DLD1 (cell line): ENCODE measurements at regions not wholly inside any gene's neighbourhood (a gene's known extent, or its start where the extent isn't known, plus 50 kb on each side); places are given as distances from the start of the nearest gene placed in this dataset.
"Not testable (repeated sequence)": the region's sequence is repeated elsewhere in the genome, so short reads cannot be mapped to it uniquely, and the experiment has no call there.

Experiments
- in situ Hi-C: cut with HindIII; loops from 2 replicates; pipeline ENCODE4 v1.10.0; 2017; ENCODE audit warnings: low sequenced_read_pairs

DNA sequence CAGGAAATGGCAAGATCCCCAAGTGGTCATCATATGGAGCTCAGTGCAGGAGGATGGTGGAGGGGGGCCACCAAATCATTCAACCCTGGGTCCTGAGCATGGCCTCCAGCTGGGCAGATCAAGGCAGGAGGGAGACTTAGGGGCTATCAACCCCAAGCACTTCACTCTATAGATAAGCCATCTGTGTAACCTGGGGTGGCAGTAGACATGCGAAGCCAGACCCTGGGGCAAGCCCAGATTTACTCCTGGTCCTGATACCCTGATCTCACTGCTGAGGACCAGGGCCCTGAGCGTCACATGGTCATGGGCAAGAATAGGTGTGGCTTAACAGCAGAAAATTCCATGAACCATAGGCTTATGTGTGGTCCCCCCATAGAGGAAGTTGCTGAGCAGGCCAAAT lies 173.0 kb upstream of the ADCY1 start:
- in situ Hi-C loops: no loop called here

- in situ Hi-C loops: no loop called here
Observed at GRCh38 chr7:45401851-45402250, 172.3 kb upstream of the ADCY1 start.

GRCh38 chr7:45402480-45403218 lies 171.5 kb upstream of the ADCY1 start:
- in situ Hi-C loops: no loop called here

GRCh38 chr7:45404622-45405021 lies 169.5 kb upstream of the ADCY1 start:
- in situ Hi-C loops: no loop called here

DNA sequence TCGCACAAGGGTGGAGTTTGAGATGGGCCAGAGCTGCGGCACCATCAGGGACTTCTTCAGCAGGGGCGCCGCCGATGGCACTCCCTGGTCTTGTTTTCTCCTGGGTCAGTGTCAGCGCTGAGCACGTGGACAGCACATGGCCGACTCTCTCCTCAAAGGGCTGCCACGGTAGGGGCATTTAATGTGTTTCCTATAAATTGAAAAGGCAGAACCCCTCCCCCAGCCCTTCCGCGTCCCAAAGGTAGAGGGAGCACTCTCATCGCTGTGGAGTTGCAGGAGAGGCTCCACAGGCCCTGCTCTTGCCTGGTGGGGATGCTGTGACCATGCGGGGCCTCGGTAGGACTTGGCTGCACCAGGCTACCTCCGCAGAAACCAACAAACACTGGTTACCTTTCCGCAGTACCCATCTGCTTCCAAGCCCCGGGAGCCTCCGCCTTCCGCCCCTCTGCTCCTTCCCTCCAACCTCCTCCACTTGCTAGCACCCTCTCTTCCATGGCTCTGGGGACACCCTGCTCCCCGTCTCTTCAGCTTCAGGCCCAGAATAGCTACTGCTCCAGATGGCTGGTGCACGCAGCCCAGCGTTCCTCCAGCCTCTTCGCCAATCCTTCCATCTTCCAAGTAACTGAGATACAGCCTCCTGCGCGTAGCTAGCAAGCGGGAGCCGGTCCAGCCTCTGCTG lies 166.3 kb upstream of the ADCY1 start:
- in situ Hi-C loops: no loop called here

DNA sequence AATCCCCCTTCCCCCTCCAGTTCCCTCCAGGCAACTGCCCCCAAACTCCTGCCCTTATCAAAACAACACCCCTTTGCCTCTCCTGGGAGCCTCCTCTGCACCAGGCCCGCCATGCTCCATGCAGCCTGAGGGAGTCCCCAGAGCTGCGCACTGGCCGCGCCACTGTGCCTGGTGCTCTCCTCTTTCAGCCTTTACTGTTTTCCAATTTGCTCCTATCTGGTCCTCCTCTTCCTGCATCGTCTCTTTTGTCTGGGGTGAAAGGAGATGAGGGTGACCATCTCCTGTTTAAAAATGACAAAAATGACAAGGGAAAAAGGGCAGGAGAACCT lies 165.8 kb upstream of the ADCY1 start:
- in situ Hi-C loops: no loop called here

GRCh38 chr7:45410893-45411292 lies 163.3 kb upstream of the ADCY1 start:
- in situ Hi-C loops: no loop called here

GRCh38 chr7:45413419-45413818 lies 160.7 kb upstream of the ADCY1 start:
- in situ Hi-C loops: no loop called here

- in situ Hi-C loops: no loop called here
Observed at GRCh38 chr7:45414226-45414625, 159.9 kb upstream of the ADCY1 start.

- in situ Hi-C loops: no loop called here
Observed at GRCh38 chr7:45415265-45415664, 158.9 kb upstream of the ADCY1 start.

GRCh38 chr7:45416846-45417245 lies 157.3 kb upstream of the ADCY1 start:
- in situ Hi-C loops: no loop called here

DNA sequence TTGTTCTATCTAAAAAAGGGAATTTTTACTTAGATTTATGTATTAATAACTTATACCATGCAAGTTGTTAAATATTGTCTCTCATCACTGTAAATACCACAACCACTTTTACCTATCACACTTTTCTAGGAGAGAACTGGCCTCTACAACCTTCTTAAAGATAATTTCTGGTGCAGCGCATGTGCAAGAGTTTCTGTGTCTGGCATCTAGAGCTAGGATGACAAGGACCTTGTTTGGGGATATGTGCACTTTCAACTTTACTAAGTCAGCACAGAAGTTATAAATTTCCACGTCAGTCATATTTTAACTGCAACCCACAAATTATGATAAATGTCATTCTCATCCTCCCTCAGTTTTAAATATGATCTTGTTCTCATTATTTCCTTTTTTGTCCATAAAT lies 156.9 kb upstream of the ADCY1 start:
- in situ Hi-C loops: no loop called here

DNA sequence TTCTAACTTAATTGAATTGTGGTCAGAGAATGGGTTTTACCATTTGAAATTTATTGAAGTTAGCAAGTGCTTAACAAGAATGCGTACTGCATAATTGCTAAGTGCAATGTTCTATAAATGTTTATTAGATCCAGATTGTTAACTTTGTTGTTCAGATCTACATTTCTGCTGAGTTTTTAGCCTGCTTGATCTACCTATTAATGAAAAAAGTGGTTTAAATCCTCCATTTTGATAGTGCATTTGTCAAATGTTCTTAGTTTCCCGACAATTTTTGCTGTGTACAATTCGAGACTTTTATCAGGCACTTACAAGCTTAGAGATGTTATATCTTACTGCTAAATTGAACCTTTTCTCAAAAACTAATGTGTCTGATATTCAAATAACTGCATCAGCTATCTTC lies 156.4 kb upstream of the ADCY1 start:
- in situ Hi-C loops: no loop called here

DNA sequence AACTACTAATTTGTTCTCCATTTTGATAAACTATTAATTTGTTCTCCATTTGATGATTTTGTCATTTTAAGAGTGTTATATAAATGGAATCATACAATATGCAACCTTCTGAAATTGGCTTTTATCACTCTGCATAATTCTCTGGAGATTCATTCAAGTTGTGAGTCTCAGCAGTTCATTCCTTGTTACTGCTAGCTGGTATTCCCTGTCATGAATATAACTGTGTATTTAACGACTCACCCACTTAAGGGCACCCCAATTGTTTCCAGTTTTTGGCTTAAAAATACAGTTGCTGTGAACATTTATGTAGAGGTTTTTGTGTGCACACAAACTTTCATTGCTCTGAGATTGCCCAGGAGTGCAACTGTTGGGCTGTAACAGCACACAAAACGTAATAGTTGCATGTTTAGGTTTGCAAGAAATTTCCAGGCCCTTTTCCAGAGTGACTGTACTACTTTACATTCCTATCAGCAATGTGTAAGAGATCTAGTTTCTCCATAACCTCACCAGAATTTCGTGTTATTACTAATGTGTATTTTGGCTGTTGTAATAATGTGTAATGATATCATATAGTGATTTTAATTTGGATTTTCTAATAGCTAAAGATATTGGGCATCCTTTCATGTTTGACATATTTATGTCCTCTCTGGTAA lies 153.2 kb upstream of the ADCY1 start:
- in situ Hi-C loops: no loop called here

DNA sequence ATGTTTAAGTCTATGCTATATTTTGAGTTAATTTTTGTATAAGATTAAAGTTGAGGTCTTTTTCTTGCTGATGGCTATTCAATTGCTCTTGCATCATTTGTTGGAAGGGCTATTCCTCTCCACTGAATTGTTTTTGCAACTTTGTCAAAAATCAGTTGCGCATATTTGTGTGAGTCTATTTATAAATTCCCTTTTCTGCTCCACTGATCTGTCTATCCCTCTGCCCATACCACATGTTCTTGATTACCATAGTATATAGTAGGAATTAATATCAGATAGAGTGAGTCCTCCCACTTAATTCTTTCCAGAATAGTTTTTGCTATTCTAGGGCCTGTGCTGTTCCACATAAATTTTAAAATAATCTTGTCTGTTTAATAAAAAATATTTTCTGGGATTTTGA lies 152.4 kb upstream of the ADCY1 start:
- in situ Hi-C loops: no loop called here

DNA sequence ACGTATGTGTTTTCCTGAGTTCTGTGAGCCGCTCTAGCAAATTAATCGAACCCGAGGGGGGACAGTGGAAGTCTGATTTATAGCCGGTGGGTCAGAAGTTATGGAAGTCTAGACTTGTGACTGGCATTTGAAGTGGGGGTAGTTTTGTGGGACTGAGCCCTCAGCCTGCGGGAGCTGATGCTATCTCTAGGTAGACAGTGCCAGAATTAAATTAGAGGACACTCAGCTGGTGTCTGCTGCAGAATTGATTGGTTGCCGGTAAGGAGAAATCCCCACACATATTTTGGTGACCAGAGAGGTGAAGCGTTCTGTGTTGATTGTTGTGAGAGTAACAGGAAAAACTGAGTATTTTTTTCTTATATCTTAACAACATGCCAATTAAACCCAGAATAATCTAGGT lies 143.8 kb upstream of the ADCY1 start:
- in situ Hi-C loops: no loop called here

GRCh38 chr7:45434167-45434784 lies 139.9 kb upstream of the ADCY1 start:
- in situ Hi-C loops: no loop called here

- in situ Hi-C loops: no loop called here
Observed at GRCh38 chr7:45435131-45435530, 139.0 kb upstream of the ADCY1 start.

DNA sequence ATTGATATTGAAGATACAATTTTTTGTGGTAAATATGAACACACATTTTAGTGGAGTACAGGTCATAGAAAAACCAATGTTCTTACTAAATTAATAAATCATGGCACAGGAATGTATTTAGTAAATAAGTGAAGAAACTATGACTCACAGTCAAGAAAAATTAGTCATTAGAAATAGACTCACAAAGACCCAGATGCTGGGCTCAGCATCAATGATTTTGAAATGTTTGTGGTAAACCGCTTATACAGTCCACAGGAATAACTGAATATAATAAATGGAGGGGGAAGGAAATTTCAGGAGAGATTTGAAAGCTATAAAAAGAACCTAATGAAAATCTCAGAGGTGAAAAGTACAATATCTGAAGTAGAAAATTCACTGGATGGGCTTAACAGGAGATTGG lies 138.3 kb upstream of the ADCY1 start:
- in situ Hi-C loops: no loop called here

DNA sequence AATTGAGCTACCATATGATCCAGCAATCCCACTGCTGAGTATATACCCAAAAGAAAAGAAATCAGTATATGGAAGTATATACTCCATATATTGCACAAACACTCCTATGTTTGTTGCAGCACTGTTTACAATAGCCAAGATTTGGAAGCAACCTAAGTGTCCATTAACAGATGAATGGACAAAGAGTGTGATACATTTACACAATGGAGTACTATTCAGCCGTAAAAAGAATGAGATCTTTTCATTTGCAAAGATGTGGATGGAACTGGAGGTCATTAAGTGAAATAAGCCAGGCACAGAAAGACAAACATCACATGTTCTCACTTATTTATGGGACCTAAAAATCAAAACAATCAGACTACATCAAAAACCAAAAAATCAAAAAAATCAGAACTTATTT lies 133.4 kb upstream of the ADCY1 start:
- in situ Hi-C loops: not testable (repeated sequence)

GRCh38 chr7:45443263-45443662 lies 130.9 kb upstream of the ADCY1 start:
- in situ Hi-C loops: no loop called here
